B cell (primary cell): ENCODE measurements at regions not wholly inside any gene's neighbourhood (a gene's known extent, or its start where the extent isn't known, plus 50 kb on each side); places are given as distances from the start of the nearest gene placed in this dataset.

Experiments used
- ATAC-seq: fragments of 200-7000 bp; cut with Tn5 transposase; one replicate; pipeline ENCODE4 v1.10.0; 2021; ENCODE audit warnings: low read depth, mild to moderate bottlenecking, moderate number of reproducible peaks, moderate library complexity
- CTCF ChIA-PET: fragments of 350-600 bp; sonication (Branson Sonifier 250); formaldehyde crosslinking; loops from one replicate; lab custom pipeline; 2021; ENCODE audit warnings: antibody characterized with exemption, inconsistent platforms; lab: Charles Lee
- POLR2A ChIA-PET: fragments of 350-600 bp; sonication (Branson Sonifier 250); formaldehyde crosslinking; loops from one replicate; lab custom pipeline; 2021; ENCODE audit warnings: antibody characterized with exemption; lab: Charles Lee
- DNase-seq: peaks from one replicate; pipeline ENCODE4 v3.0.0; 2013
- H2AFZ ChIP-seq: 2 replicates; pipeline ENCODE4 v1.6.1; 2012; ENCODE audit warnings: mild to moderate bottlenecking, low read depth, low read length; ENCODE audit not compliant: insufficient read depth, poor library complexity, severe bottlenecking
- H3K27ac ChIP-seq, 2 donors: 1 replicate in 1 of 2; 2 replicates in 1 of 2; pipeline ENCODE4 v1.5.1; 2012 to 2013; ENCODE audit warnings: low read length in 2 of 2, mild to moderate bottlenecking in 2 of 2, moderate library complexity in 1 of 2
- H3K27me3 ChIP-seq, 4 experiments: fragments of 200-600 bp in 1 of 4; sonication (generic) in 1 of 4; replicated peaks in 1 of 4; 1 replicate in 2 of 4; 2 replicates in 2 of 4; pipeline versions ENCODE4 v1.6.1 to v1.7.0; 2013 to 2016; ENCODE audit warnings: low read length in 3 of 4, mild to moderate bottlenecking in 2 of 4, mixed read lengths in 1 of 4, moderate library complexity in 1 of 4; ENCODE audit not compliant: insufficient read depth in 4 of 4, control insufficient read depth in 3 of 4; ENCODE audit errors: control extremely low read depth in 1 of 4
- H3K36me3 ChIP-seq, 2 experiments: replicated peaks in 1 of 2; 1 replicate in 1 of 2; 2 replicates in 1 of 2; pipeline versions ENCODE4 v1.6.1 to v1.7.1; 2013; ENCODE audit warnings: low read length in 1 of 2; ENCODE audit not compliant: insufficient read depth in 2 of 2, control insufficient read depth in 1 of 2; ENCODE audit errors: control extremely low read depth in 1 of 2, extremely low read depth in 1 of 2
- H3K4me1 ChIP-seq, 2 donors: fragments of 200-600 bp in 1 of 2; sonication (generic) in 1 of 2; 1 replicate in 1 of 2; 2 replicates in 1 of 2; pipeline versions ENCODE4 v1.5.1 to v1.6.1; 2013 to 2017; ENCODE audit warnings: low read length in 2 of 2; ENCODE audit not compliant: control insufficient read depth in 2 of 2, insufficient read depth in 2 of 2
- H3K4me2 ChIP-seq: replicated peaks from 2 replicates; pipeline ENCODE3; 2012; ENCODE audit warnings: mild to moderate bottlenecking, low read depth, low read length; ENCODE audit not compliant: poor library complexity, severe bottlenecking
- H3K4me3 ChIP-seq, 5 experiments: fragments of 200-600 bp in 1 of 5; sonication (generic) in 1 of 5; 1 replicate in 3 of 5; 2 replicates in 2 of 5; pipeline versions ENCODE4 v1.5.1 to v1.7.0; 2011 to 2016; ENCODE audit warnings: low read length in 4 of 5, mild to moderate bottlenecking in 4 of 5, low read depth in 2 of 5, control low read depth in 1 of 5, moderate library complexity in 1 of 5; ENCODE audit not compliant: insufficient read depth in 1 of 5; ENCODE audit errors: control extremely low read depth in 1 of 5, extremely low read depth in 1 of 5
- H3K79me2 ChIP-seq: fragments of 200-600 bp; sonication (generic); one replicate; pipeline ENCODE4 v1.6.0; 2016; ENCODE audit warnings: low read length; ENCODE audit not compliant: control insufficient read depth, insufficient read depth
- H3K9ac ChIP-seq: fragments of 200-600 bp; sonication (generic); 2 replicates; pipeline ENCODE4 v1.6.1; 2017; ENCODE audit warnings: mild to moderate bottlenecking, low read length, moderate library complexity
- H3K9me3 ChIP-seq, 3 donors: one replicate each; pipeline versions ENCODE4 v1.6.1 to v1.7.1; 2013; ENCODE audit warnings: low read length in 2 of 3; ENCODE audit not compliant: control insufficient read depth in 2 of 3, insufficient read depth in 1 of 3; ENCODE audit errors: control extremely low read depth in 1 of 3
- H4K20me1 ChIP-seq: 2 replicates; pipeline ENCODE4 v1.6.0; 2012; ENCODE audit warnings: mild to moderate bottlenecking, low read length; ENCODE audit not compliant: insufficient read depth, control insufficient read depth, poor library complexity, severe bottlenecking
- H3K27ac Mint-ChIP-seq: one replicate; pipeline ENCODE4 v1.8.0; 2021; ENCODE audit warnings: mixed read lengths
- H3K27me3 Mint-ChIP-seq: one replicate; pipeline ENCODE4 v1.8.0; 2021; ENCODE audit warnings: mixed read lengths
- H3K4me1 Mint-ChIP-seq: one replicate; pipeline ENCODE4 v1.8.0; 2021; ENCODE audit warnings: mixed read lengths
- H3K4me3 Mint-ChIP-seq: one replicate; pipeline ENCODE4 v1.8.0; 2021; ENCODE audit warnings: mixed read lengths
- H3K9me3 Mint-ChIP-seq: one replicate; pipeline ENCODE4 v1.8.0; 2022; ENCODE audit warnings: mixed read lengths; ENCODE audit not compliant: insufficient read depth
- CTCF ChIP-seq: fragments of 200-600 bp; IDR thresholded peaks from one replicate; pipeline ENCODE4 v1.8.0; 2022; ENCODE audit warnings: antibody characterized with exemption, mild to moderate bottlenecking
- EZH2 ChIP-seq: IDR thresholded peaks from 2 replicates; pipeline ENCODE4 v1.6.1; 2012; ENCODE audit warnings: borderline replicate concordance, low read depth, mild to moderate bottlenecking, moderate library complexity, low read length; ENCODE audit not compliant: insufficient read depth, poor library complexity, severe bottlenecking
- WGBS: methylation state at CpG from one replicate; pipeline ENCODE4 v1.1.5; 2013; ENCODE audit warnings: missing lambda C conversion rate; ENCODE audit not compliant: insufficient coverage; 5-methylcytosine and 5-hydroxymethylcytosine counted together
- intact Hi-C: fragments of 100-400 bp; cut with micrococcal nuclease; formaldehyde crosslinking; loops from one replicate; pipeline ENCODE4 v1.10.0; 2022

GRCh38 chr7:52609511-52609910, 425.9 kb upstream of the POM121L12 start:
- DNase-seq (no peak), ATAC-seq (no peak)
- intact Hi-C loops, result no loop called here
- Histone ChIP-seq H3K4me3 (no peak overlapping the region), H3K4me2 (no peak overlapping the region), H3K9ac (no peak overlapping the region), H3K27ac (no peak overlapping the region), H4K20me1 (no peaks in the 10 kb centered on the region), H3K79me2 (no peaks in the 10 kb centered on the region), H3K4me1 (no peaks in the 10 kb centered on the region), H3K9me3 (no peaks in the 10 kb centered on the region), H2AFZ (no peak overlapping the region), H3K27me3 (no peaks in the 10 kb centered on the region), H3K36me3 (no peaks in the 10 kb centered on the region)
- no peaks in the 10 kb centered on the region for H3K9me3 Mint-ChIP-seq
- ChIA-PET CTCF (no interaction called here), POLR2A (no interaction called here)
- H3K27me3 Mint-ChIP-seq, result no peaks in the 10 kb centered on the region
- WGBS, result 87% methylated on average over 6 of the region's 6 CpGs
- no peak for TF ChIP-seq EZH2
- no peak for TF ChIP-seq CTCF
- no peak overlapping the region for H3K4me3 Mint-ChIP-seq
- H3K4me1 Mint-ChIP-seq, result no peaks in the 10 kb centered on the region
- no peak overlapping the region for H3K27ac Mint-ChIP-seq

- Mint-ChIP-seq H3K4me3 (no peak overlapping the region), H3K27ac (no peak overlapping the region), H3K27me3 (no peaks in the 10 kb centered on the region), H3K4me1 (no peaks in the 10 kb centered on the region), H3K9me3 (peaks cover 6% of the 10 kb centered on the region)
- Histone ChIP-seq H3K79me2 (no peaks in the 10 kb centered on the region), H2AFZ (no peak overlapping the region), H3K9me3 (peaks cover 0 to 6% (median 3%) of the 10 kb centered on the region in 3 donors), H3K9ac (no peak overlapping the region), H3K4me1 (no peaks in the 10 kb centered on the region), H3K4me3 (no peak overlapping the region), H3K4me2 (no peak overlapping the region), H3K27me3 (no peaks in the 10 kb centered on the region), H3K27ac (no peak overlapping the region), H3K36me3 (no peaks in the 10 kb centered on the region), H4K20me1 (no peaks in the 10 kb centered on the region)
- DNase-seq (no peak), ATAC-seq (no peak)
- ChIA-PET CTCF (no interaction called here), POLR2A (no interaction called here)
- intact Hi-C loops, result no loop called here
- WGBS, result 83% methylated on average over 2 of the region's 3 CpGs
- TF ChIP-seq EZH2 (no peak), CTCF (no peak)
Observed at GRCh38 chr7:52592698-52593097, 442.7 kb upstream of the POM121L12 start.
